ENCODE measurements at regions not wholly inside any gene's neighbourhood (a gene's known extent, or its start where the extent isn't known, plus 50 kb on each side); places are given as distances from the start of the nearest gene placed in this dataset.
A peak's percentile ranks its signal among the peaks of the same experiment; 100 is the strongest.

DNA sequence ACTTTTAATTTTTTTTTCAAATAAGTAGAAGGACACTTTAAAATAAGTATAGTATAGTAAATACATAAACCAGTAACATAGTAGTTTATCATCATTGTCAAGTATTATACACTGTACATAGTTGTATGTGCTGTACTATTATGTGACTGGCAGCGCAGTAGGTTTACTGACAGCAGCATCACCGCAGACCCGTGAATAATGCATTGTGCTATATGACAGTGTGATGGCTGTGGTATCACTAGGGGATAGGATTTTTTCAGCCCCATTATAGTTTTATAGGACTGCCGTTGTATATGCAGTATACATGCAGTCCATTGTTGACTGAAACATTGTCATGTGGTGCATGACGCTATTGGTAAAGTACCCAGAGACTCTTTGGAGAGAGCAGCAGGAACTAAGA, 306.5 kb downstream of the SQOR start:
- Histone ChIP-seq H3K4me2 (ENCODE audit: low read depth, low read length) (no peak overlapping the region), H4K20me1 (ENCODE audit: insufficient read depth, low read length) (no peaks in the 10 kb centered on the region), H3K36me3 (replicated peaks in 1 of 2; ENCODE audit: control insufficient read depth in 1 of 2, insufficient read depth in 2 of 2, low read length in 2 of 2) (no peaks in the 10 kb centered on the region), H3K9me3 (ENCODE audit: low read length) (no peaks in the 10 kb centered on the region), H3K27me3 (ENCODE audit: control insufficient read depth in 1 of 2, insufficient read depth in 2 of 2, low read length in 2 of 2) (no peaks in the 10 kb centered on the region), H3K27ac (ENCODE audit: extremely low read length, insufficient read depth, low read length) (no peak overlapping the region), H3K4me1 (ENCODE audit: insufficient read depth, low read length) (0 out of 2 replicates have a peak, but pooled peaks cover 5% of the 10 kb centered on the region), H3K79me2 (ENCODE audit: insufficient read depth, low read length) (no peaks in the 10 kb centered on the region), H2AFZ (ENCODE audit: low read length) (no peak overlapping the region), H3K9ac (ENCODE audit: insufficient read depth, low read depth, low read length) (no peak overlapping the region), H3K4me3 (replicated peaks in 1 of 3; ENCODE audit: insufficient read depth in 1 of 3, low read depth in 2 of 3, low read length in 3 of 3) (no peak overlapping the region)
- FAIRE-seq (no peak), DNase-seq (ENCODE audit: low spot score) (peak; percentile 3), ATAC-seq (no peak)
- intact Hi-C loops (cut with micrococcal nuclease; ENCODE audit: unreplicated experiment) = no loop called here
- WGBS (ENCODE audit: low lambda C conversion rate) = 49% methylated on average over 5 of the region's 5 CpGs
- POLR2A ChIA-PET = no interaction called here
- no peak for TF ChIP-seq CREB1 (IDR thresholded peaks at IDR 0.05)
- TF ChIP-seq CREB1 (CRISPR knock-in tag; IDR thresholded peaks at IDR 0.05) = no peak
- TF ChIP-seq KLF11 (CRISPR knock-in tag; IDR thresholded peaks at IDR 0.05) = no peak
- TF ChIP-seq ZNF484 (CRISPR knock-in tag; IDR thresholded peaks at IDR 0.05; ENCODE audit: borderline replicate concordance, low read depth) = no peak
- TF ChIP-seq TRIM24 (CRISPR knock-in tag; IDR thresholded peaks at IDR 0.05) = no peak
- TF ChIP-seq, protein P1, sequence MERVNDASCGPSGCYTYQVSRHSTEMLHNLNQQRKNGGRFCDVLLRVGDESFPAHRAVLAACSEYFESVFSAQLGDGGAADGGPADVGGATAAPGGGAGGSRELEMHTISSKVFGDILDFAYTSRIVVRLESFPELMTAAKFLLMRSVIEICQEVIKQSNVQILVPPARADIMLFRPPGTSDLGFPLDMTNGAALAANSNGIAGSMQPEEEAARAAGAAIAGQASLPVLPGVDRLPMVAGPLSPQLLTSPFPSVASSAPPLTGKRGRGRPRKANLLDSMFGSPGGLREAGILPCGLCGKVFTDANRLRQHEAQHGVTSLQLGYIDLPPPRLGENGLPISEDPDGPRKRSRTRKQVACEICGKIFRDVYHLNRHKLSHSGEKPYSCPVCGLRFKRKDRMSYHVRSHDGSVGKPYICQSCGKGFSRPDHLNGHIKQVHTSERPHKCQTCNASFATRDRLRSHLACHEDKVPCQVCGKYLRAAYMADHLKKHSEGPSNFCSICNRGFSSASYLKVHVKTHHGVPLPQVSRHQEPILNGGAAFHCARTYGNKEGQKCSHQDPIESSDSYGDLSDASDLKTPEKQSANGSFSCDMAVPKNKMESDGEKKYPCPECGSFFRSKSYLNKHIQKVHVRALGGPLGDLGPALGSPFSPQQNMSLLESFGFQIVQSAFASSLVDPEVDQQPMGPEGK (CRISPR knock-in tag; IDR thresholded peaks at IDR 0.05) = no peak
- TF ChIP-seq, protein P2, sequence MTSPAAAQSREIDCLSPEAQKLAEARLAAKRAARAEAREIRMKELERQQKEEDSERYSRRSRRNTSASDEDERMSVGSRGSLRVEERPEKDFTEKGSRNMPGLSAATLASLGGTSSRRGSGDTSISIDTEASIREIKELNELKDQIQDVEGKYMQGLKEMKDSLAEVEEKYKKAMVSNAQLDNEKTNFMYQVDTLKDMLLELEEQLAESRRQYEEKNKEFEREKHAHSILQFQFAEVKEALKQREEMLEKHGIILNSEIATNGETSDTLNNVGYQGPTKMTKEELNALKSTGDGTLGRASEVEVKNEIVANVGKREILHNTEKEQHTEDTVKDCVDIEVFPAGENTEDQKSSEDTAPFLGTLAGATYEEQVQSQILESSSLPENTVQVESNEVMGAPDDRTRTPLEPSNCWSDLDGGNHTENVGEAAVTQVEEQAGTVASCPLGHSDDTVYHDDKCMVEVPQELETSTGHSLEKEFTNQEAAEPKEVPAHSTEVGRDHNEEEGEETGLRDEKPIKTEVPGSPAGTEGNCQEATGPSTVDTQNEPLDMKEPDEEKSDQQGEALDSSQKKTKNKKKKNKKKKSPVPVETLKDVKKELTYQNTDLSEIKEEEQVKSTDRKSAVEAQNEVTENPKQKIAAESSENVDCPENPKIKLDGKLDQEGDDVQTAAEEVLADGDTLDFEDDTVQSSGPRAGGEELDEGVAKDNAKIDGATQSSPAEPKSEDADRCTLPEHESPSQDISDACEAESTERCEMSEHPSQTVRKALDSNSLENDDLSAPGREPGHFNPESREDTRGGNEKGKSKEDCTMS (CRISPR knock-in tag; conservative IDR thresholded peaks at IDR 0.05) = no peak
- TF ChIP-seq ZNF501 (CRISPR knock-in tag; IDR thresholded peaks at IDR 0.05) = no peak
- no peak for TF ChIP-seq ZFYVE20 (CRISPR knock-in tag; IDR thresholded peaks at IDR 0.05; ENCODE audit: borderline replicate concordance, low read depth)
- TF ChIP-seq FUBP1 (CRISPR knock-in tag; IDR thresholded peaks at IDR 0.05; ENCODE audit: borderline replicate concordance) = no peak
- TF ChIP-seq ZNF746 (CRISPR knock-in tag; IDR thresholded peaks at IDR 0.05) = no peak
- TF ChIP-seq ZNF274 (CRISPR knock-in tag; IDR thresholded peaks at IDR 0.05) = no peak
- no TSS peak for BruUV-seq (replicated peaks)
- CTCF ChIA-PET (ENCODE audit: low intra/inter-chr PET ratio, low total read pairs) = no interaction called here
- in situ Hi-C loops (cut with HindIII; ENCODE audit: extremely low pct_ligation_motif_present, low pct_unique_long_range_greater_than_20kb) = no loop called here
